MM.1S (cell line): ENCODE measurements at regions not wholly inside any gene's neighbourhood (a gene's known extent, or its start where the extent isn't known, plus 50 kb on each side); places are given as distances from the start of the nearest gene placed in this dataset.

Source experiments
- EZH2phosphoT487 ChIP-seq: fragments of 300-600 bp; sonication (generic); IDR thresholded peaks from 2 replicates; pipeline ENCODE4 v1.6.1; 2018; ENCODE audit warnings: antibody characterized with exemption, low read length
- TF ChIP-seq, protein P1 (sequence below): fragments of 300-600 bp; sonication (generic); IDR thresholded peaks from 2 replicates; pipeline ENCODE4 v1.5.1; 2016; ENCODE audit warnings: antibody characterized with exemption, low read length, mixed read lengths

DNA sequence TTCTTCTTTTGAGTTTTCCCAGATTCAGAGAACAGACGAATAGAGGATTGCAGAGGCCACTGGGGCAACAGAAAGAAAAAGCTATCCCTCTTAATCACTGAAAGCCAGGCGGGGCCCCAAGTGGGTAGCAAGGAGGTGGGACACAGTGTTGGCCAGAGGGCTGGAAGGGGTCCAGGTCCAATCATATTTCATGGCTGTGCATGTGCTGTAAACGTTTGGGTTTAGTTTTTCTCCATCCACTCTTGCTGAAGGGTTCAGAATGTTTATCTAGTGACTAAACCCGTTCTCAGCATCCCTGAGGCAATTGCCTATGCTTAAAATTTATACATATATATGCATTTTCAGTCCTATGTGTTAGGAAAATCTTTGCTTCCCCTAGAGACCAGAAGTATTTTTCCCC lies 99.4 kb upstream of the EPHA4 start:
- TF ChIP-seq, protein P1, sequence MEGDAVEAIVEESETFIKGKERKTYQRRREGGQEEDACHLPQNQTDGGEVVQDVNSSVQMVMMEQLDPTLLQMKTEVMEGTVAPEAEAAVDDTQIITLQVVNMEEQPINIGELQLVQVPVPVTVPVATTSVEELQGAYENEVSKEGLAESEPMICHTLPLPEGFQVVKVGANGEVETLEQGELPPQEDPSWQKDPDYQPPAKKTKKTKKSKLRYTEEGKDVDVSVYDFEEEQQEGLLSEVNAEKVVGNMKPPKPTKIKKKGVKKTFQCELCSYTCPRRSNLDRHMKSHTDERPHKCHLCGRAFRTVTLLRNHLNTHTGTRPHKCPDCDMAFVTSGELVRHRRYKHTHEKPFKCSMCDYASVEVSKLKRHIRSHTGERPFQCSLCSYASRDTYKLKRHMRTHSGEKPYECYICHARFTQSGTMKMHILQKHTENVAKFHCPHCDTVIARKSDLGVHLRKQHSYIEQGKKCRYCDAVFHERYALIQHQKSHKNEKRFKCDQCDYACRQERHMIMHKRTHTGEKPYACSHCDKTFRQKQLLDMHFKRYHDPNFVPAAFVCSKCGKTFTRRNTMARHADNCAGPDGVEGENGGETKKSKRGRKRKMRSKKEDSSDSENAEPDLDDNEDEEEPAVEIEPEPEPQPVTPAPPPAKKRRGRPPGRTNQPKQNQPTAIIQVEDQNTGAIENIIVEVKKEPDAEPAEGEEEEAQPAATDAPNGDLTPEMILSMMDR, result no peak
- no peak for TF ChIP-seq EZH2phosphoT487
